GM23338 (cell line): ENCODE measurements at regions not wholly inside any gene's neighbourhood (a gene's known extent, or its start where the extent isn't known, plus 50 kb on each side); places are given as distances from the start of the nearest gene placed in this dataset.
"Not testable (repeated sequence)": the region's sequence is repeated elsewhere in the genome, so short reads cannot be mapped to it uniquely, and the experiment has no call there.

Source experiments
- ATAC-seq: fragments of 200-7000 bp; cut with Tn5 transposase; 3 replicates; pipeline ENCODE4 v1.9.1; 2020
- DNase-seq: peaks from one replicate; pipeline ENCODE4 v3.0.0-alpha.2; 2015; ENCODE audit warnings: low spot score
- H2AFZ ChIP-seq: fragments of 200-600 bp; sonication (generic); 2 replicates; pipeline ENCODE4 v1.8.0; 2016; ENCODE audit warnings: antibody characterized with exemption, mild to moderate bottlenecking, moderate library complexity
- H3F3A ChIP-seq: fragments of 200-600 bp; sonication (generic); replicated peaks from 2 replicates; pipeline ENCODE4 v1.8.0; 2017; ENCODE audit warnings: antibody characterized with exemption, mixed run types, low read depth
- H3K27ac ChIP-seq: fragments of 200-600 bp; sonication (generic); 2 replicates; pipeline ENCODE4 v1.6.1; 2016; ENCODE audit warnings: low read depth
- H3K27me3 ChIP-seq: fragments of 200-600 bp; sonication (generic); 2 replicates; pipeline ENCODE4 v1.8.0; 2016; ENCODE audit warnings: mild to moderate bottlenecking, mixed run types, moderate library complexity; ENCODE audit not compliant: insufficient read depth
- H3K36me3 ChIP-seq: fragments of 200-600 bp; sonication (generic); 2 replicates; pipeline ENCODE4 v1.8.0; 2016; ENCODE audit warnings: mild to moderate bottlenecking; ENCODE audit not compliant: insufficient read depth
- H3K4me1 ChIP-seq: fragments of 200-600 bp; sonication (generic); 2 replicates; pipeline ENCODE4 v1.8.0; 2016; ENCODE audit warnings: mild to moderate bottlenecking, moderate library complexity; ENCODE audit not compliant: insufficient read depth
- H3K4me2 ChIP-seq: fragments of 200-600 bp; sonication (generic); 2 replicates; pipeline ENCODE4 v1.7.1; 2017; ENCODE audit warnings: mixed run types
- H3K4me3 ChIP-seq: fragments of 200-600 bp; sonication (generic); 2 replicates; pipeline ENCODE4 v1.6.1; 2016; ENCODE audit warnings: mixed run types
- H3K79me2 ChIP-seq: fragments of 200-600 bp; sonication (generic); replicated peaks from 2 replicates; pipeline ENCODE4 v1.8.0; 2017; ENCODE audit warnings: mild to moderate bottlenecking; ENCODE audit not compliant: insufficient read depth
- H3K9me2 ChIP-seq: fragments of 200-600 bp; sonication (generic); 2 replicates; pipeline ENCODE4 v1.8.0; 2017; ENCODE audit not compliant: insufficient read depth
- H4K20me1 ChIP-seq: fragments of 200-600 bp; sonication (generic); replicated peaks from 2 replicates; pipeline ENCODE4 v1.8.0; 2017; ENCODE audit warnings: mild to moderate bottlenecking; ENCODE audit not compliant: insufficient read depth
- H3K27ac Mint-ChIP-seq: 2 replicates; pipeline ENCODE4 v1.8.0; 2020; ENCODE audit warnings: inconsistent platforms, mild to moderate bottlenecking, moderate library complexity, mixed read lengths
- H3K27me3 Mint-ChIP-seq: 3 replicates; pipeline ENCODE4 v1.8.0; 2022; ENCODE audit warnings: low read depth, mild to moderate bottlenecking, moderate library complexity, mixed read lengths, inconsistent platforms; ENCODE audit not compliant: insufficient read depth, poor library complexity
- H3K36me3 Mint-ChIP-seq: 3 replicates; pipeline ENCODE4 v1.8.0; 2021; ENCODE audit warnings: low read depth, mild to moderate bottlenecking, inconsistent platforms, moderate library complexity, mixed read lengths
- H3K4me1 Mint-ChIP-seq: 3 replicates; pipeline ENCODE4 v1.8.0; 2020; ENCODE audit warnings: mild to moderate bottlenecking, inconsistent platforms, mixed read lengths
- H3K4me3 Mint-ChIP-seq: 3 replicates; pipeline ENCODE4 v1.8.0; 2021; ENCODE audit warnings: moderate library complexity, mild to moderate bottlenecking, inconsistent platforms, mixed read lengths
- H3K9me3 Mint-ChIP-seq: 3 replicates; pipeline ENCODE4 v1.8.0; 2020; ENCODE audit warnings: moderate library complexity, mild to moderate bottlenecking, inconsistent platforms, mixed read lengths
- CTCF ChIP-seq, 2 experiments: fragments of 200-600 bp in 1 of 2; sonication (generic) in 1 of 2; conservative IDR thresholded peaks; 2 replicates each; pipeline versions ENCODE4 v1.5.1 to v1.6.1; 2016 to 2017; ENCODE audit warnings: antibody characterized with exemption in 2 of 2, low read depth in 2 of 2, mild to moderate bottlenecking in 2 of 2, moderate library complexity in 1 of 2
- ETS1 ChIP-seq: IDR thresholded peaks from 2 replicates; pipeline ENCODE4 v1.6.1; 2016; ENCODE audit warnings: antibody characterized with exemption
- ZNF331 ChIP-seq: fragments of 250-450 bp; sonication (Bioruptor Pico); IDR thresholded peaks from 2 replicates; pipeline ENCODE4 v1.5.0; 2020; ENCODE audit warnings: low read depth, mild to moderate bottlenecking, moderate library complexity
- ZNF462 ChIP-seq: fragments of 250-450 bp; sonication (Bioruptor Pico); IDR thresholded peaks from 2 replicates; pipeline ENCODE4 v1.5.0; 2020; ENCODE audit warnings: mild to moderate bottlenecking, moderate library complexity

- no peak for TF ChIP-seq ZNF462 (CRISPR knock-in tag)
Measured at GRCh38 chr4:86452924-86453531, 93.2 kb upstream of the MAPK10 start (continued).

- not testable (repeated sequence) for H4K20me1 ChIP-seq, H3K4me3 Mint-ChIP-seq, H3F3A ChIP-seq, H2AFZ ChIP-seq, H3K9me2 ChIP-seq, DNase-seq, H3K27ac ChIP-seq, H3K36me3 ChIP-seq, H3K4me3 ChIP-seq, ATAC-seq, H3K79me2 ChIP-seq, H3K27me3 ChIP-seq, H3K27me3 Mint-ChIP-seq
- H3K4me1 ChIP-seq: peaks cover 44% of the 10 kb centered on the region
- H3K36me3 Mint-ChIP-seq: peaks cover 18% of the 10 kb centered on the region
- H3K27ac Mint-ChIP-seq: 0 out of 2 replicates have a peak overlapping the region, but pooled peaks have one; percentile 0
- H3K4me1 Mint-ChIP-seq: peaks cover 54% of the 10 kb centered on the region
- 0 out of 2 replicates have a peak overlapping the region, but pooled peaks have one; percentile 31 for H3K4me2 ChIP-seq
- peaks cover 15% of the 10 kb centered on the region for H3K9me3 Mint-ChIP-seq
Measured at GRCh38 chr4:86453611-86454072, 93.8 kb upstream of the MAPK10 start.

GRCh38 chr4:86461849-86462248 lies 102.0 kb upstream of the MAPK10 start:
- H3K27me3 ChIP-seq: no peaks in the 10 kb centered on the region
- TF ChIP-seq ETS1 (no peak), ZNF331 (no peak), CTCF (conservative IDR thresholded peaks at IDR 0.05; ENCODE audit: low read depth in 2 of 2) (no peak)
- no peaks in the 10 kb centered on the region for H3K79me2 ChIP-seq
- H2AFZ ChIP-seq: no peak overlapping the region
- no peak overlapping the region for H3K4me3 ChIP-seq
- Mint-ChIP-seq H3K27me3 (peaks cover 8% of the 10 kb centered on the region), H3K4me3 (no peak overlapping the region), H3K27ac (no peak overlapping the region), H3K4me1 (peaks cover 27% of the 10 kb centered on the region), H3K36me3 (peaks cover 45% of the 10 kb centered on the region), H3K9me3 (peaks cover 43% of the 10 kb centered on the region)
- H3F3A ChIP-seq: 0 out of 2 replicates have a peak, but pooled peaks cover 2% of the 10 kb centered on the region
- H3K9me2 ChIP-seq: peaks cover 16% of the 10 kb centered on the region; the same call in 1 of the 2 replicates
- peak overlapping the region; percentile 58; the same call in 1 of the 2 replicates for H3K4me2 ChIP-seq
- peak; percentile 68 for ATAC-seq
- H3K4me1 ChIP-seq: peaks cover 31% of the 10 kb centered on the region
- peaks cover 16% of the 10 kb centered on the region for H3K36me3 ChIP-seq
- H4K20me1 ChIP-seq: no peaks in the 10 kb centered on the region
- no peak overlapping the region for H3K27ac ChIP-seq
- DNase-seq: no peak
